ENCODE measurements at regions not wholly inside any gene's neighbourhood (a gene's known extent, or its start where the extent isn't known, plus 50 kb on each side); places are given as distances from the start of the nearest gene placed in this dataset.
"Not testable (repeated sequence)": the region's sequence is repeated elsewhere in the genome, so short reads cannot be mapped to it uniquely, and the experiment has no call there.

GRCh38 chrX:40853004-40853815 is 117.9 kb upstream of the MED14 start:
- no peak for DNase-seq

GRCh38 chrX:40853816-40854123 is 118.4 kb upstream of the MED14 start:
- no peak for DNase-seq

- DNase-seq, result no peak
Measured at GRCh38 chrX:40854242-40854641, 118.9 kb upstream of the MED14 start.

GRCh38 chrX:40855411-40855810 is 120.1 kb upstream of the MED14 start:
- DNase-seq, result no peak

GRCh38 chrX:40855932-40856515 is 120.7 kb upstream of the MED14 start:
- DNase-seq, result no peak

GRCh38 chrX:40861952-40862554 is 126.7 kb upstream of the MED14 start:
- DNase-seq, result not testable (repeated sequence)

GRCh38 chrX:40863260-40863659 is 127.9 kb upstream of the MED14 start:
- not testable (repeated sequence) for DNase-seq

GRCh38 chrX:40863671-40864070 is 128.3 kb upstream of the MED14 start:
- DNase-seq, result no peak

- DNase-seq, result no peak
Measured at GRCh38 chrX:40864972-40865371, 129.6 kb upstream of the MED14 start.

- DNase-seq, result no peak
Measured at GRCh38 chrX:40866893-40867292, 131.6 kb upstream of the MED14 start.

GRCh38 chrX:40867352-40867751 is 132.0 kb upstream of the MED14 start:
- DNase-seq, result no peak

- no peak for DNase-seq
Measured at GRCh38 chrX:40868868-40869267, 133.5 kb upstream of the MED14 start.

- DNase-seq, result not testable (repeated sequence)
Measured at GRCh38 chrX:40870982-40871381, 135.6 kb upstream of the MED14 start.

GRCh38 chrX:40871385-40872082 is 136.2 kb upstream of the MED14 start:
- no peak for DNase-seq

GRCh38 chrX:40872351-40872750 is 137.0 kb upstream of the MED14 start:
- no peak for DNase-seq

- DNase-seq, result no peak
Measured at GRCh38 chrX:40875476-40875875, 140.1 kb upstream of the MED14 start.

GRCh38 chrX:40877887-40878286 is 142.5 kb upstream of the MED14 start:
- DNase-seq, result peak; percentile 19

- no peak for DNase-seq
Measured at GRCh38 chrX:40878766-40879165, 143.4 kb upstream of the MED14 start.

GRCh38 chrX:40879172-40879571 is 143.8 kb upstream of the MED14 start:
- DNase-seq, result not testable (repeated sequence)

- no peak for DNase-seq
Measured at GRCh38 chrX:40880712-40881111, 145.4 kb upstream of the MED14 start.

- no peak for DNase-seq
Measured at GRCh38 chrX:40883021-40883619, 147.8 kb upstream of the MED14 start.

- no peak for DNase-seq
Measured at GRCh38 chrX:40885989-40886388, 150.6 kb upstream of the MED14 start.

- no peak for DNase-seq
Measured at GRCh38 chrX:40887476-40887875, 152.1 kb upstream of the MED14 start.
